Endothelial cell of umbilical vein (primary cell): ENCODE measurements at regions not wholly inside any gene's neighbourhood (a gene's known extent, or its start where the extent isn't known, plus 50 kb on each side); places are given as distances from the start of the nearest gene placed in this dataset.

ENCODE experiments used
- BruUV-seq: library from RNA; stranded (reverse); fragments of 400-500 nt; replicated peaks from 2 replicates; lab custom pipeline; 2021; lab: Mats Ljungman, UMichigan
- CTCF ChIA-PET: fragments of 300-600, 350-600 bp; sonication (Branson Sonifier 250); formaldehyde crosslinking; loops from one replicate; lab custom pipeline; 2021; ENCODE audit warnings: antibody characterized with exemption, inconsistent platforms; lab: Charles Lee
- POLR2A ChIA-PET: fragments of 300-600, 350-600 bp; sonication (Branson Sonifier 250); formaldehyde crosslinking; loops from one replicate; lab custom pipeline; 2021; ENCODE audit warnings: antibody characterized with exemption, inconsistent platforms; lab: Charles Lee
- DNase-seq: peaks from one replicate; pipeline ENCODE4 v3.0.0-alpha.2; 2011; ENCODE audit warnings: low read depth, low spot score
- FAIRE-seq: peaks from 2 replicates; lab custom pipeline; 2011; peaks lifted over from hg19 to GRCh38; lab: Jason Lieb, UNC
- H2AFZ ChIP-seq: 2 replicates; pipeline ENCODE4 v1.6.0; 2012; ENCODE audit warnings: low read depth, low read length, control low read depth, inconsistent platforms
- H3K27ac ChIP-seq: 2 replicates; pipeline ENCODE4 v1.5.1; 2011; ENCODE audit warnings: low read depth, mild to moderate bottlenecking, control low read depth, low read length, moderate library complexity; ENCODE audit not compliant: insufficient read depth
- H3K27me3 ChIP-seq, 2 experiments: 2 replicates each; pipeline versions ENCODE4 v1.6.0 to v1.6.1; 2011; ENCODE audit warnings: low read length in 2 of 2, mixed read lengths in 1 of 2; ENCODE audit not compliant: control insufficient read depth in 2 of 2, insufficient read depth in 2 of 2
- H3K36me3 ChIP-seq, 2 experiments: 2 replicates in 1 of 2; 3 replicates in 1 of 2; pipeline ENCODE4 v1.5.1; 2011; ENCODE audit warnings: low read length in 2 of 2, mild to moderate bottlenecking in 1 of 2, moderate library complexity in 1 of 2; ENCODE audit not compliant: control insufficient read depth in 2 of 2, insufficient read depth in 2 of 2; ENCODE audit errors: extremely low read depth in 1 of 2
- H3K4me1 ChIP-seq: 3 replicates; pipeline ENCODE4 v1.5.1; 2011; ENCODE audit warnings: mild to moderate bottlenecking, low read length; ENCODE audit not compliant: control insufficient read depth, insufficient read depth; ENCODE audit errors: extremely low read depth
- H3K4me2 ChIP-seq: 2 replicates; pipeline ENCODE4 v1.6.1; 2011; ENCODE audit warnings: low read length, control low read depth, mixed read lengths; ENCODE audit not compliant: insufficient read depth
- H3K4me3 ChIP-seq, 3 experiments: fragments of 200-600 bp in 1 of 3; sonication (generic), shearing (Covaris generic) in 1 of 3; replicated peaks in 1 of 3; 2 replicates each; pipeline ENCODE4 v1.5.1; 2011 to 2016; ENCODE audit warnings: control low read depth in 3 of 3, low read length in 3 of 3, mild to moderate bottlenecking in 2 of 3, inconsistent platforms in 1 of 3, low read depth in 1 of 3, moderate library complexity in 1 of 3; ENCODE audit not compliant: insufficient read depth in 1 of 3
- H3K79me2 ChIP-seq: 2 replicates; pipeline ENCODE4 v1.6.0; 2012; ENCODE audit warnings: low read length, inconsistent platforms; ENCODE audit not compliant: control insufficient read depth, insufficient read depth
- H3K9ac ChIP-seq: replicated peaks from 2 replicates; pipeline ENCODE3; 2011; ENCODE audit warnings: low read length, control low read depth; ENCODE audit not compliant: insufficient read depth; ENCODE audit errors: extremely low read depth
- H3K9me1 ChIP-seq: replicated peaks from 3 replicates; pipeline ENCODE4 v1.6.0; 2011; ENCODE audit warnings: mild to moderate bottlenecking, low read length; ENCODE audit not compliant: control insufficient read depth, insufficient read depth; ENCODE audit errors: extremely low read depth
- H3K9me3 ChIP-seq: replicated peaks from 2 replicates; pipeline ENCODE4 v1.5.1; 2012; ENCODE audit warnings: low read length, inconsistent platforms; ENCODE audit not compliant: control insufficient read depth, insufficient read depth
- H4K20me1 ChIP-seq: replicated peaks from 2 replicates; pipeline ENCODE3; 2011; ENCODE audit warnings: mild to moderate bottlenecking, low read length; ENCODE audit not compliant: control insufficient read depth, insufficient read depth; ENCODE audit errors: extremely low read depth
- EZH2 ChIP-seq: IDR thresholded peaks from 2 replicates; pipeline ENCODE4 v1.6.1; 2012; ENCODE audit warnings: borderline replicate concordance, low read depth, mild to moderate bottlenecking, moderate library complexity, low read length, inconsistent platforms; ENCODE audit not compliant: severe bottlenecking
- FOS ChIP-seq: IDR thresholded peaks from 2 replicates; pipeline ENCODE4 v1.6.1; 2011; ENCODE audit warnings: mild to moderate bottlenecking, low read length, moderate library complexity, borderline replicate concordance; ENCODE audit not compliant: insufficient read depth
- GATA2 ChIP-seq: IDR thresholded peaks from 2 replicates; pipeline ENCODE4 v1.7.0; 2011; ENCODE audit warnings: low read depth, mild to moderate bottlenecking, moderate library complexity, mixed read lengths, low read length; ENCODE audit not compliant: insufficient read length, insufficient read depth
- JUN ChIP-seq: IDR thresholded peaks from 2 replicates; pipeline ENCODE4 v1.6.1; 2011; ENCODE audit warnings: borderline replicate concordance, low read depth; ENCODE audit not compliant: insufficient read length, insufficient read depth
- MYC ChIP-seq: IDR thresholded peaks from one replicate; pipeline ENCODE4 v1.6.1; 2011; ENCODE audit warnings: mild to moderate bottlenecking, low read depth, low read length
- POLR2A ChIP-seq: IDR thresholded peaks from 2 replicates; pipeline ENCODE4 v1.6.1; 2012; ENCODE audit warnings: low read depth, mild to moderate bottlenecking, control low read depth, low read length
- POLR2AphosphoS5 ChIP-seq: IDR thresholded peaks from 2 replicates; pipeline ENCODE4 v1.6.1; 2012; ENCODE audit warnings: low read depth, mild to moderate bottlenecking, control low read depth, low read length, moderate library complexity; ENCODE audit not compliant: insufficient read depth
- dilution Hi-C: fragments of 300-500 bp; cut with MboI; formaldehyde crosslinking; loops from one replicate; pipeline ENCODE4 v1.15.0; 2019; ENCODE audit warnings: low sequenced_read_pairs; ENCODE audit not compliant: extremely low pct_ligation_motif_present
- intact Hi-C: fragments of 100-400 bp; cut with micrococcal nuclease; formaldehyde crosslinking; loops from one replicate; pipeline ENCODE4 v1.10.0; 2022
- TF ChIP-seq, protein P1 (sequence below), 2 donors: IDR thresholded peaks; 1 replicate in 1 of 2; 2 replicates in 1 of 2; pipeline ENCODE4 v1.5.1; 2011; ENCODE audit warnings: low read length in 2 of 2, mild to moderate bottlenecking in 2 of 2, moderate library complexity in 2 of 2, control low read depth in 1 of 2, inconsistent platforms in 1 of 2, low read depth in 1 of 2; ENCODE audit not compliant: insufficient read depth in 1 of 2; ENCODE audit errors: extremely low read depth in 1 of 2
- TF ChIP-seq, protein P2 (sequence below): IDR thresholded peaks from 2 replicates; pipeline ENCODE4 v1.6.1; 2011; ENCODE audit not compliant: insufficient read depth, insufficient read length

- POLR2A ChIA-PET = no interaction called here
- TF ChIP-seq EZH2 (no peak), MYC (no peak), FOS (no peak), POLR2A (no peak), POLR2AphosphoS5 (no peak), GATA2 (no peak), JUN (no peak)
- TF ChIP-seq, protein P1, sequence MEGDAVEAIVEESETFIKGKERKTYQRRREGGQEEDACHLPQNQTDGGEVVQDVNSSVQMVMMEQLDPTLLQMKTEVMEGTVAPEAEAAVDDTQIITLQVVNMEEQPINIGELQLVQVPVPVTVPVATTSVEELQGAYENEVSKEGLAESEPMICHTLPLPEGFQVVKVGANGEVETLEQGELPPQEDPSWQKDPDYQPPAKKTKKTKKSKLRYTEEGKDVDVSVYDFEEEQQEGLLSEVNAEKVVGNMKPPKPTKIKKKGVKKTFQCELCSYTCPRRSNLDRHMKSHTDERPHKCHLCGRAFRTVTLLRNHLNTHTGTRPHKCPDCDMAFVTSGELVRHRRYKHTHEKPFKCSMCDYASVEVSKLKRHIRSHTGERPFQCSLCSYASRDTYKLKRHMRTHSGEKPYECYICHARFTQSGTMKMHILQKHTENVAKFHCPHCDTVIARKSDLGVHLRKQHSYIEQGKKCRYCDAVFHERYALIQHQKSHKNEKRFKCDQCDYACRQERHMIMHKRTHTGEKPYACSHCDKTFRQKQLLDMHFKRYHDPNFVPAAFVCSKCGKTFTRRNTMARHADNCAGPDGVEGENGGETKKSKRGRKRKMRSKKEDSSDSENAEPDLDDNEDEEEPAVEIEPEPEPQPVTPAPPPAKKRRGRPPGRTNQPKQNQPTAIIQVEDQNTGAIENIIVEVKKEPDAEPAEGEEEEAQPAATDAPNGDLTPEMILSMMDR (IDR thresholded peaks at IDR 0.05; ENCODE audit: extremely low read depth in 1 of 2, insufficient read depth in 1 of 2, low read depth in 1 of 2, low read length in 2 of 2) = no peak
- TF ChIP-seq, protein P2, sequence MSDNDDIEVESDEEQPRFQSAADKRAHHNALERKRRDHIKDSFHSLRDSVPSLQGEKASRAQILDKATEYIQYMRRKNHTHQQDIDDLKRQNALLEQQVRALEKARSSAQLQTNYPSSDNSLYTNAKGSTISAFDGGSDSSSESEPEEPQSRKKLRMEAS = no peak
- dilution Hi-C loops = no loop called here
- H3K36me3 ChIP-seq = no peaks in the 10 kb centered on the region
- CTCF ChIA-PET = interaction anchor here (0.8 kb wide), 1 partner anchor 13 kb away, joined by 4 read pairs; no protein-coding TSS in a partner anchor
- intact Hi-C loops = no loop called here
- H3K79me2 ChIP-seq = no peaks in the 10 kb centered on the region
- H3K9ac ChIP-seq = no peak overlapping the region
- FAIRE-seq = no peak
- no peaks in the 10 kb centered on the region for H3K4me1 ChIP-seq
- no peaks in the 10 kb centered on the region for H4K20me1 ChIP-seq
- H3K27me3 ChIP-seq = peaks cover 0 to 8% of the 10 kb centered on the region in 2 experiments
- H3K27ac ChIP-seq = no peak overlapping the region
- H3K4me3 ChIP-seq = no peak overlapping the region
- no peaks in the 10 kb centered on the region for H3K9me1 ChIP-seq
- H3K9me3 ChIP-seq = no peaks in the 10 kb centered on the region
- DNase-seq = no peak
- H2AFZ ChIP-seq = no peak overlapping the region
- H3K4me2 ChIP-seq = no peak overlapping the region
- BruUV-seq = no TSS peak
Measured at GRCh38 chr6:145003145-145003544, 718.0 kb downstream of the UTRN start.
